ENCODE measurements at regions not wholly inside any gene's neighbourhood (a gene's known extent, or its start where the extent isn't known, plus 50 kb on each side); places are given as distances from the start of the nearest gene placed in this dataset.

- no peaks in the 10 kb centered on the region for H3K9me3 ChIP-seq (replicated peaks; ENCODE audit: control insufficient read depth, insufficient read depth, low read depth, low read length)
- no peak overlapping the region for H3K9ac ChIP-seq (ENCODE audit: insufficient read depth in 1 of 2, low read depth in 2 of 2, low read length in 2 of 2)
- H3K36me3 ChIP-seq (ENCODE audit: control insufficient read depth, insufficient read depth, low read length) = no peaks in the 10 kb centered on the region
- no peaks in the 10 kb centered on the region; a peak in 1 of 5 replicates for H3K27me3 ChIP-seq (ENCODE audit: control insufficient read depth in 2 of 2, insufficient read depth in 2 of 2, low read length in 2 of 2)
- 0% methylated on average over 2 of the region's 2 CpGs for WGBS (ENCODE audit: insufficient coverage, low coverage, missing lambda C conversion rate)
- no peak overlapping the region for H3K4me3 ChIP-seq
- H2AFZ ChIP-seq (ENCODE audit: low read depth, low read length) = no peak overlapping the region
- BruUV-seq (replicated peaks) = no TSS peak
- ATAC-seq (no peak), FAIRE-seq (no peak), DNase-seq (ENCODE audit: extremely low read depth in 1 of 4, low spot score in 3 of 4) (no peak)
- no peaks in the 10 kb centered on the region for H4K20me1 ChIP-seq (replicated peaks; ENCODE audit: control insufficient read depth, insufficient read depth, low read length)
- H3K79me2 ChIP-seq (ENCODE audit: control insufficient read depth, insufficient read depth, low read length) = no peaks in the 10 kb centered on the region
- H3K4me1 ChIP-seq (replicated peaks in 1 of 2; ENCODE audit: control insufficient read depth in 2 of 2, insufficient read depth in 2 of 2, low read length in 2 of 2) = no peaks in the 10 kb centered on the region
- no peak overlapping the region for H3K27ac ChIP-seq (ENCODE audit: extremely low read depth, low read depth, low read length)
- CTCF ChIA-PET (ENCODE audit: low intra/inter-chr PET ratio) = no interaction called here
- in situ Hi-C loops (cut with MboI) = no loop called here
- intact Hi-C loops (cut with micrococcal nuclease) = no loop called here
- H3K4me2 ChIP-seq (ENCODE audit: insufficient read depth, low read length) = no peak overlapping the region
- no peaks in the 10 kb centered on the region for H3K9me1 ChIP-seq (ENCODE audit: control insufficient read depth, insufficient read depth, low read length)
- POLR2A ChIA-PET = interaction anchor here (0.9 kb wide), 1 partner anchor 25 kb away, joined by 3 read pairs; no protein-coding TSS in a partner anchor
- TF ChIP-seq ID3 (CRISPR knock-in tag; IDR thresholded peaks at IDR 0.05) (no peak), ID3 (tag; IDR thresholded peaks at IDR 0.05) (no peak), THRB (CRISPR knock-in tag; conservative IDR thresholded peaks at IDR 0.05) (no peak), ZNF407 (IDR thresholded peaks at IDR 0.05; ENCODE audit: low read depth) (no peak), DIDO1 (tag; IDR thresholded peaks at IDR 0.05; ENCODE audit: low read depth) (no peak), BCOR (IDR thresholded peaks at IDR 0.05) (no peak), ZNF274 (IDR thresholded peaks at IDR 0.05; ENCODE audit: borderline replicate concordance, low read depth, low read length) (no peak), DPF2 (IDR thresholded peaks at IDR 0.05) (no peak), ERF (CRISPR knock-in tag; IDR thresholded peaks at IDR 0.05) (no peak), ZNF764 (CRISPR knock-in tag; IDR thresholded peaks at IDR 0.05; ENCODE audit: low read depth) (no peak)
- TF ChIP-seq, protein P1, sequence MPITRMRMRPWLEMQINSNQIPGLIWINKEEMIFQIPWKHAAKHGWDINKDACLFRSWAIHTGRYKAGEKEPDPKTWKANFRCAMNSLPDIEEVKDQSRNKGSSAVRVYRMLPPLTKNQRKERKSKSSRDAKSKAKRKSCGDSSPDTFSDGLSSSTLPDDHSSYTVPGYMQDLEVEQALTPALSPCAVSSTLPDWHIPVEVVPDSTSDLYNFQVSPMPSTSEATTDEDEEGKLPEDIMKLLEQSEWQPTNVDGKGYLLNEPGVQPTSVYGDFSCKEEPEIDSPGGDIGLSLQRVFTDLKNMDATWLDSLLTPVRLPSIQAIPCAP (CRISPR knock-in tag; IDR thresholded peaks at IDR 0.05; ENCODE audit: borderline replicate concordance) = no peak
- TF ChIP-seq, protein P2, sequence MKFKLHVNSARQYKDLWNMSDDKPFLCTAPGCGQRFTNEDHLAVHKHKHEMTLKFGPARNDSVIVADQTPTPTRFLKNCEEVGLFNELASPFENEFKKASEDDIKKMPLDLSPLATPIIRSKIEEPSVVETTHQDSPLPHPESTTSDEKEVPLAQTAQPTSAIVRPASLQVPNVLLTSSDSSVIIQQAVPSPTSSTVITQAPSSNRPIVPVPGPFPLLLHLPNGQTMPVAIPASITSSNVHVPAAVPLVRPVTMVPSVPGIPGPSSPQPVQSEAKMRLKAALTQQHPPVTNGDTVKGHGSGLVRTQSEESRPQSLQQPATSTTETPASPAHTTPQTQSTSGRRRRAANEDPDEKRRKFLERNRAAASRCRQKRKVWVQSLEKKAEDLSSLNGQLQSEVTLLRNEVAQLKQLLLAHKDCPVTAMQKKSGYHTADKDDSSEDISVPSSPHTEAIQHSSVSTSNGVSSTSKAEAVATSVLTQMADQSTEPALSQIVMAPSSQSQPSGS (CRISPR knock-in tag; IDR thresholded peaks at IDR 0.05) = no peak
These were observed 210.6 kb upstream of the MAMLD1 start for GRCh38 chrX:150152546-150152945.

Data from K562 (cell line).